Chondrocyte (in vitro differentiated cells): ENCODE measurements at regions not wholly inside any gene's neighbourhood (a gene's known extent, or its start where the extent isn't known, plus 50 kb on each side); places are given as distances from the start of the nearest gene placed in this dataset.

Experiments used
- DNase-seq: peaks from one replicate; pipeline ENCODE4 v3.0.0; 2021; ENCODE audit warnings: mixed read lengths, low spot score
- H3K27ac Mint-ChIP-seq: one replicate; pipeline ENCODE4 v1.8.0; 2021; ENCODE audit warnings: mild to moderate bottlenecking, moderate library complexity, mixed read lengths; ENCODE audit not compliant: unreplicated experiment
- H3K27me3 Mint-ChIP-seq: 2 replicates; pipeline ENCODE4 v1.8.0; 2021; ENCODE audit warnings: low read depth, mixed read lengths
- H3K36me3 Mint-ChIP-seq: 2 replicates; pipeline ENCODE4 v1.8.0; 2021; ENCODE audit warnings: low read depth, mixed read lengths
- H3K4me1 Mint-ChIP-seq: 2 replicates; pipeline ENCODE4 v1.8.0; 2021; ENCODE audit warnings: low read depth, mild to moderate bottlenecking, mixed read lengths
- H3K4me3 Mint-ChIP-seq: one replicate; pipeline ENCODE4 v1.8.0; 2021; ENCODE audit warnings: mild to moderate bottlenecking, moderate library complexity, mixed read lengths; ENCODE audit not compliant: unreplicated experiment
- H3K9me3 Mint-ChIP-seq: 2 replicates; pipeline ENCODE4 v1.8.0; 2021; ENCODE audit warnings: low read depth, mixed read lengths
- TF ChIP-seq, protein P1 (sequence below): fragments of 200-600 bp; sonication (generic); IDR thresholded peaks from 2 replicates; pipeline ENCODE4 v1.5.0; 2021; ENCODE audit warnings: antibody characterized with exemption, mild to moderate bottlenecking, moderate library complexity

- Mint-ChIP-seq H3K27me3 (peaks cover 5% of the 10 kb centered on the region), H3K27ac (no peak overlapping the region), H3K36me3 (no peaks in the 10 kb centered on the region), H3K4me3 (no peak overlapping the region), H3K9me3 (peaks cover 6% of the 10 kb centered on the region), H3K4me1 (no peaks in the 10 kb centered on the region)
- no peak for DNase-seq
- TF ChIP-seq, protein P1, sequence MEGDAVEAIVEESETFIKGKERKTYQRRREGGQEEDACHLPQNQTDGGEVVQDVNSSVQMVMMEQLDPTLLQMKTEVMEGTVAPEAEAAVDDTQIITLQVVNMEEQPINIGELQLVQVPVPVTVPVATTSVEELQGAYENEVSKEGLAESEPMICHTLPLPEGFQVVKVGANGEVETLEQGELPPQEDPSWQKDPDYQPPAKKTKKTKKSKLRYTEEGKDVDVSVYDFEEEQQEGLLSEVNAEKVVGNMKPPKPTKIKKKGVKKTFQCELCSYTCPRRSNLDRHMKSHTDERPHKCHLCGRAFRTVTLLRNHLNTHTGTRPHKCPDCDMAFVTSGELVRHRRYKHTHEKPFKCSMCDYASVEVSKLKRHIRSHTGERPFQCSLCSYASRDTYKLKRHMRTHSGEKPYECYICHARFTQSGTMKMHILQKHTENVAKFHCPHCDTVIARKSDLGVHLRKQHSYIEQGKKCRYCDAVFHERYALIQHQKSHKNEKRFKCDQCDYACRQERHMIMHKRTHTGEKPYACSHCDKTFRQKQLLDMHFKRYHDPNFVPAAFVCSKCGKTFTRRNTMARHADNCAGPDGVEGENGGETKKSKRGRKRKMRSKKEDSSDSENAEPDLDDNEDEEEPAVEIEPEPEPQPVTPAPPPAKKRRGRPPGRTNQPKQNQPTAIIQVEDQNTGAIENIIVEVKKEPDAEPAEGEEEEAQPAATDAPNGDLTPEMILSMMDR: no peak
Observed at GRCh38 chr5:146995878-146996277, 117.3 kb upstream of the PPP2R2B start.

DNA sequence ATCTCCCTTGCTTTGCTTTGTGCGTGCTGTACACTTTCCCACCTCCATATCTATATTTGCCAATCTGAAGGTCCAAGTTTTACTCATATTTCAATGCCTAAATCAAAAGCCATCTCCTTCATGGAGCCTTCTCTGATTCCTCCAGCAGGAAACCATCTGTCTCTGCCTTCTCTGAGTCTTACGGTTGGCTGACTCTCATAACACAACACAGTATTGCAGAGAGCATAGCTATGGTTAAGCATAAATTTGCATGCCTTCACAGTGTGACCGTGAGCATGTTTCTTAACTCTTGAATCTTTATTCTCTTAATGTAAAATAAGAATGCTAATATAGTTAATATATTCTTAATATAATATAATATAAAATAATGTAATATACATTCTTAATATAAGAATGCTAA lies 136.8 kb upstream of the PPP2R2B start:
- H3K36me3 Mint-ChIP-seq: no peaks in the 10 kb centered on the region
- no peak overlapping the region for H3K27ac Mint-ChIP-seq
- no peak overlapping the region for H3K4me3 Mint-ChIP-seq
- no peak for DNase-seq
- H3K4me1 Mint-ChIP-seq: no peaks in the 10 kb centered on the region
- no peaks in the 10 kb centered on the region for H3K27me3 Mint-ChIP-seq
- TF ChIP-seq, protein P1: no peak
- H3K9me3 Mint-ChIP-seq: no peaks in the 10 kb centered on the region

- Mint-ChIP-seq H3K27ac (no peak overlapping the region), H3K36me3 (no peaks in the 10 kb centered on the region), H3K9me3 (no peaks in the 10 kb centered on the region), H3K27me3 (no peaks in the 10 kb centered on the region), H3K4me1 (peaks cover 2% of the 10 kb centered on the region), H3K4me3 (no peak overlapping the region)
- TF ChIP-seq, protein P1: no peak
- no peak for DNase-seq
Observed at GRCh38 chr5:147017191-147017590, 138.6 kb upstream of the PPP2R2B start.

GRCh38 chr5:147017621-147018020 lies 139.1 kb upstream of the PPP2R2B start:
- Mint-ChIP-seq H3K4me1 (peaks cover 2% of the 10 kb centered on the region), H3K4me3 (no peak overlapping the region), H3K9me3 (no peaks in the 10 kb centered on the region), H3K27ac (no peak overlapping the region), H3K27me3 (no peaks in the 10 kb centered on the region), H3K36me3 (no peaks in the 10 kb centered on the region)
- TF ChIP-seq, protein P1: no peak
- DNase-seq: no peak

DNA sequence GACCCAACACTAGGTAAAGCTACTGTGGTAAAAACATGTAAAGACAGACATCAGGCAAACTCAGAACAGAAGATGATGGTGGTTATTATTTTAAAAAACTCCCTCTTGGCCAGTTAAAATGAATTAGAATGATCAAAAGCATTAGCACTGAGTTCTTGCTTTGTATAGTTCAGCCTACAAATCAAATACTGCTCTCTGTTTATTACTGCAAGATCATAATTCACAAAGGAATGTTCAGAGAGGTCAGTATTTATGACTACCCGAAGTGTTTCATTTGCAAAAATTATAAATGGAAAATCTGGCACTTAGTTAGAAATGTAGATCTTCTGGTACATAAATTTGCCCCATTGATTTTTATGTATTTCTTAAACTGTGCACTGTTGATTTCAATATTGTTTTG lies 140.3 kb upstream of the PPP2R2B start:
- DNase-seq: no peak
- no peaks in the 10 kb centered on the region for H3K9me3 Mint-ChIP-seq
- H3K4me3 Mint-ChIP-seq: no peak overlapping the region
- TF ChIP-seq, protein P1: no peak
- peaks cover 2% of the 10 kb centered on the region for H3K4me1 Mint-ChIP-seq
- no peak overlapping the region for H3K27ac Mint-ChIP-seq
- H3K36me3 Mint-ChIP-seq: no peaks in the 10 kb centered on the region
- no peaks in the 10 kb centered on the region for H3K27me3 Mint-ChIP-seq
